ENCODE measurements at regions not wholly inside any gene's neighbourhood (a gene's known extent, or its start where the extent isn't known, plus 50 kb on each side); places are given as distances from the start of the nearest gene placed in this dataset.

DNA sequence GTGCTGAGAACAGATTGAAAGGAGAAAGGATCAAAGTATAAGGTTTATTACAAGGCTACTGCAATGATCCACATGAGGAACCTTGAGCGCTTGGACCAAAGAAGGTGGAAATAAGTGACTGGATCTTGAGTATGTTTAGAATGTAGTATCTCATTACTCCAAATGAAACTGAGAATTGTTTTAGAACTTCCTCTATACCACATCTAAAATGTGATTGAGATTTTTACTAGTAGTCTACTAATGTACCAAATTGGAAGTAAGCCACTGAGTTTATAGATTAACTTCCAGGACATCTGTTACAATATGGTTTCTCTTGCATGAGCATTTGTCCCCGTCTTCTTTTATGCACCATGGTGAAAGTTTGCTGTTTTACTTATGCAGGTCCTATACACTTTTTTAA is 300.5 kb downstream of the SUCLG1 start:
- TF ChIP-seq, protein P1, sequence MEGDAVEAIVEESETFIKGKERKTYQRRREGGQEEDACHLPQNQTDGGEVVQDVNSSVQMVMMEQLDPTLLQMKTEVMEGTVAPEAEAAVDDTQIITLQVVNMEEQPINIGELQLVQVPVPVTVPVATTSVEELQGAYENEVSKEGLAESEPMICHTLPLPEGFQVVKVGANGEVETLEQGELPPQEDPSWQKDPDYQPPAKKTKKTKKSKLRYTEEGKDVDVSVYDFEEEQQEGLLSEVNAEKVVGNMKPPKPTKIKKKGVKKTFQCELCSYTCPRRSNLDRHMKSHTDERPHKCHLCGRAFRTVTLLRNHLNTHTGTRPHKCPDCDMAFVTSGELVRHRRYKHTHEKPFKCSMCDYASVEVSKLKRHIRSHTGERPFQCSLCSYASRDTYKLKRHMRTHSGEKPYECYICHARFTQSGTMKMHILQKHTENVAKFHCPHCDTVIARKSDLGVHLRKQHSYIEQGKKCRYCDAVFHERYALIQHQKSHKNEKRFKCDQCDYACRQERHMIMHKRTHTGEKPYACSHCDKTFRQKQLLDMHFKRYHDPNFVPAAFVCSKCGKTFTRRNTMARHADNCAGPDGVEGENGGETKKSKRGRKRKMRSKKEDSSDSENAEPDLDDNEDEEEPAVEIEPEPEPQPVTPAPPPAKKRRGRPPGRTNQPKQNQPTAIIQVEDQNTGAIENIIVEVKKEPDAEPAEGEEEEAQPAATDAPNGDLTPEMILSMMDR (IDR thresholded peaks at IDR 0.05), result no peak
- TF ChIP-seq SREBF2 (IDR thresholded peaks at IDR 0.05) (no peak), RFX5 (IDR thresholded peaks at IDR 0.05) (no peak)
- TF ChIP-seq, protein P2, sequence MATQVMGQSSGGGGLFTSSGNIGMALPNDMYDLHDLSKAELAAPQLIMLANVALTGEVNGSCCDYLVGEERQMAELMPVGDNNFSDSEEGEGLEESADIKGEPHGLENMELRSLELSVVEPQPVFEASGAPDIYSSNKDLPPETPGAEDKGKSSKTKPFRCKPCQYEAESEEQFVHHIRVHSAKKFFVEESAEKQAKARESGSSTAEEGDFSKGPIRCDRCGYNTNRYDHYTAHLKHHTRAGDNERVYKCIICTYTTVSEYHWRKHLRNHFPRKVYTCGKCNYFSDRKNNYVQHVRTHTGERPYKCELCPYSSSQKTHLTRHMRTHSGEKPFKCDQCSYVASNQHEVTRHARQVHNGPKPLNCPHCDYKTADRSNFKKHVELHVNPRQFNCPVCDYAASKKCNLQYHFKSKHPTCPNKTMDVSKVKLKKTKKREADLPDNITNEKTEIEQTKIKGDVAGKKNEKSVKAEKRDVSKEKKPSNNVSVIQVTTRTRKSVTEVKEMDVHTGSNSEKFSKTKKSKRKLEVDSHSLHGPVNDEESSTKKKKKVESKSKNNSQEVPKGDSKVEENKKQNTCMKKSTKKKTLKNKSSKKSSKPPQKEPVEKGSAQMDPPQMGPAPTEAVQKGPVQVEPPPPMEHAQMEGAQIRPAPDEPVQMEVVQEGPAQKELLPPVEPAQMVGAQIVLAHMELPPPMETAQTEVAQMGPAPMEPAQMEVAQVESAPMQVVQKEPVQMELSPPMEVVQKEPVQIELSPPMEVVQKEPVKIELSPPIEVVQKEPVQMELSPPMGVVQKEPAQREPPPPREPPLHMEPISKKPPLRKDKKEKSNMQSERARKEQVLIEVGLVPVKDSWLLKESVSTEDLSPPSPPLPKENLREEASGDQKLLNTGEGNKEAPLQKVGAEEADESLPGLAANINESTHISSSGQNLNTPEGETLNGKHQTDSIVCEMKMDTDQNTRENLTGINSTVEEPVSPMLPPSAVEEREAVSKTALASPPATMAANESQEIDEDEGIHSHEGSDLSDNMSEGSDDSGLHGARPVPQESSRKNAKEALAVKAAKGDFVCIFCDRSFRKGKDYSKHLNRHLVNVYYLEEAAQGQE (IDR thresholded peaks at IDR 0.05), result no peak
